Astrocyte (in vitro differentiated cells and primary cell): ENCODE measurements at regions not wholly inside any gene's neighbourhood (a gene's known extent, or its start where the extent isn't known, plus 50 kb on each side); places are given as distances from the start of the nearest gene placed in this dataset.

Experiments used
- DNase-seq: peaks from one replicate; pipeline ENCODE4 v3.0.0-alpha.2; 2010; ENCODE audit warnings: low read depth
- FAIRE-seq: peaks from 2 replicates; lab custom pipeline; 2011; peaks lifted over from hg19 to GRCh38; lab: Jason Lieb, UNC
- H2AFZ ChIP-seq: 2 replicates; pipeline ENCODE4 v1.6.0; 2012; ENCODE audit warnings: low read depth, low read length, inconsistent platforms
- H3K27ac ChIP-seq: 2 replicates; pipeline ENCODE4 v1.5.1; 2011; ENCODE audit warnings: low read depth, low read length, inconsistent platforms
- H3K27me3 ChIP-seq: 2 replicates; pipeline ENCODE4 v1.6.0; 2011; ENCODE audit warnings: low read length, inconsistent platforms; ENCODE audit not compliant: insufficient read depth
- H3K36me3 ChIP-seq: 2 replicates; pipeline ENCODE4 v1.5.1; 2011; ENCODE audit warnings: low read length, inconsistent platforms; ENCODE audit not compliant: insufficient read depth
- H3K4me1 ChIP-seq: 2 replicates; pipeline ENCODE4 v1.5.1; 2011; ENCODE audit warnings: low read length, inconsistent platforms; ENCODE audit not compliant: insufficient read depth
- H3K4me2 ChIP-seq: 2 replicates; pipeline ENCODE4 v1.6.0; 2012; ENCODE audit warnings: low read length, inconsistent platforms
- H3K4me3 ChIP-seq: 2 replicates; pipeline ENCODE4 v1.5.1; 2011; ENCODE audit warnings: low read depth, mild to moderate bottlenecking, low read length, inconsistent platforms; ENCODE audit not compliant: insufficient read depth
- H3K79me2 ChIP-seq: 2 replicates; pipeline ENCODE4 v1.6.0; 2012; ENCODE audit warnings: mild to moderate bottlenecking, low read length, inconsistent platforms; ENCODE audit not compliant: insufficient read depth
- H3K9ac ChIP-seq: 2 replicates; pipeline ENCODE4 v1.6.0; 2012; ENCODE audit warnings: mild to moderate bottlenecking, low read length, inconsistent platforms
- H3K9me3 ChIP-seq: 2 replicates; pipeline ENCODE4 v1.5.1; 2012; ENCODE audit warnings: low read depth, mild to moderate bottlenecking, low read length, inconsistent platforms; ENCODE audit not compliant: insufficient read depth
- H4K20me1 ChIP-seq: 2 replicates; pipeline ENCODE4 v1.6.0; 2012; ENCODE audit warnings: low read length, inconsistent platforms; ENCODE audit not compliant: insufficient read depth
- H3K27ac Mint-ChIP-seq: one replicate; pipeline ENCODE4 v1.8.0; 2021; ENCODE audit warnings: mild to moderate bottlenecking, mixed read lengths; ENCODE audit not compliant: unreplicated experiment
- H3K27me3 Mint-ChIP-seq: one replicate; pipeline ENCODE4 v1.8.0; 2021; ENCODE audit warnings: low read depth, mixed read lengths; ENCODE audit not compliant: unreplicated experiment
- H3K36me3 Mint-ChIP-seq: one replicate; pipeline ENCODE4 v1.8.0; 2021; ENCODE audit warnings: low read depth, mixed read lengths; ENCODE audit not compliant: unreplicated experiment
- H3K4me1 Mint-ChIP-seq: one replicate; pipeline ENCODE4 v1.8.0; 2021; ENCODE audit warnings: low read depth, mixed read lengths; ENCODE audit not compliant: unreplicated experiment
- H3K4me3 Mint-ChIP-seq: one replicate; pipeline ENCODE4 v1.8.0; 2021; ENCODE audit warnings: mild to moderate bottlenecking, moderate library complexity, mixed read lengths; ENCODE audit not compliant: unreplicated experiment
- H3K9me3 Mint-ChIP-seq: one replicate; pipeline ENCODE4 v1.8.0; 2021; ENCODE audit warnings: mild to moderate bottlenecking, mixed read lengths; ENCODE audit not compliant: unreplicated experiment
- EZH2 ChIP-seq: IDR thresholded peaks from 2 replicates; pipeline ENCODE4 v1.6.1; 2012; ENCODE audit warnings: mild to moderate bottlenecking, low read length, inconsistent platforms; ENCODE audit not compliant: insufficient read depth
- TF ChIP-seq, protein P1 (sequence below): IDR thresholded peaks from 2 replicates; pipeline ENCODE4 v1.5.1; 2011; ENCODE audit warnings: low read depth, mild to moderate bottlenecking, inconsistent platforms, low read length, moderate library complexity; ENCODE audit not compliant: insufficient read depth

- H3K9ac ChIP-seq: no peak overlapping the region
- no peaks in the 10 kb centered on the region for H4K20me1 ChIP-seq
- DNase-seq: no peak
- H3K36me3 ChIP-seq: no peaks in the 10 kb centered on the region
- H3K9me3 ChIP-seq: peaks cover 13% of the 10 kb centered on the region
- H3K4me1 ChIP-seq: peaks cover under 1% of the 10 kb centered on the region
- H3K27ac ChIP-seq: no peak overlapping the region
- H3K4me3 ChIP-seq: no peak overlapping the region
- H3K79me2 ChIP-seq: no peaks in the 10 kb centered on the region
- H3K27ac Mint-ChIP-seq: no peak overlapping the region
- H3K4me2 ChIP-seq: no peak overlapping the region
- H3K9me3 Mint-ChIP-seq: peaks cover 3% of the 10 kb centered on the region
- TF ChIP-seq, protein P1, sequence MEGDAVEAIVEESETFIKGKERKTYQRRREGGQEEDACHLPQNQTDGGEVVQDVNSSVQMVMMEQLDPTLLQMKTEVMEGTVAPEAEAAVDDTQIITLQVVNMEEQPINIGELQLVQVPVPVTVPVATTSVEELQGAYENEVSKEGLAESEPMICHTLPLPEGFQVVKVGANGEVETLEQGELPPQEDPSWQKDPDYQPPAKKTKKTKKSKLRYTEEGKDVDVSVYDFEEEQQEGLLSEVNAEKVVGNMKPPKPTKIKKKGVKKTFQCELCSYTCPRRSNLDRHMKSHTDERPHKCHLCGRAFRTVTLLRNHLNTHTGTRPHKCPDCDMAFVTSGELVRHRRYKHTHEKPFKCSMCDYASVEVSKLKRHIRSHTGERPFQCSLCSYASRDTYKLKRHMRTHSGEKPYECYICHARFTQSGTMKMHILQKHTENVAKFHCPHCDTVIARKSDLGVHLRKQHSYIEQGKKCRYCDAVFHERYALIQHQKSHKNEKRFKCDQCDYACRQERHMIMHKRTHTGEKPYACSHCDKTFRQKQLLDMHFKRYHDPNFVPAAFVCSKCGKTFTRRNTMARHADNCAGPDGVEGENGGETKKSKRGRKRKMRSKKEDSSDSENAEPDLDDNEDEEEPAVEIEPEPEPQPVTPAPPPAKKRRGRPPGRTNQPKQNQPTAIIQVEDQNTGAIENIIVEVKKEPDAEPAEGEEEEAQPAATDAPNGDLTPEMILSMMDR: no peak
- TF ChIP-seq EZH2: no peak
- H3K4me3 Mint-ChIP-seq: no peak overlapping the region
- peaks cover 10% of the 10 kb centered on the region for H3K4me1 Mint-ChIP-seq
- H3K36me3 Mint-ChIP-seq: peaks cover 2% of the 10 kb centered on the region
- peaks cover 3% of the 10 kb centered on the region for H3K27me3 Mint-ChIP-seq
- no peak overlapping the region for H2AFZ ChIP-seq
- no peaks in the 10 kb centered on the region for H3K27me3 ChIP-seq
- no peak for FAIRE-seq
Observed at GRCh38 chr6:167652042-167652700, 174.5 kb upstream of the AFDN start.

- no peak overlapping the region for H3K27ac Mint-ChIP-seq
- peaks cover 5% of the 10 kb centered on the region for H3K4me1 Mint-ChIP-seq
- H3K9me3 Mint-ChIP-seq: peaks cover 3% of the 10 kb centered on the region
- FAIRE-seq (no peak), DNase-seq (no peak)
- no peaks in the 10 kb centered on the region for H3K4me1 ChIP-seq
- H3K27me3 Mint-ChIP-seq: peaks cover 3% of the 10 kb centered on the region
- no peak overlapping the region for H2AFZ ChIP-seq
- H3K4me3 ChIP-seq: no peak overlapping the region
- H4K20me1 ChIP-seq: no peaks in the 10 kb centered on the region
- no peak overlapping the region for H3K27ac ChIP-seq
- no peaks in the 10 kb centered on the region for H3K27me3 ChIP-seq
- no peak overlapping the region for H3K4me2 ChIP-seq
- no peak overlapping the region for H3K4me3 Mint-ChIP-seq
- H3K36me3 ChIP-seq: no peaks in the 10 kb centered on the region
- no peak overlapping the region for H3K9ac ChIP-seq
- H3K36me3 Mint-ChIP-seq: peaks cover 2% of the 10 kb centered on the region
- H3K79me2 ChIP-seq: no peaks in the 10 kb centered on the region
- H3K9me3 ChIP-seq: peaks cover 13% of the 10 kb centered on the region
- TF ChIP-seq, protein P1: no peak
- TF ChIP-seq EZH2: no peak
Observed at GRCh38 chr6:167652701-167653095, 174.0 kb upstream of the AFDN start.

DNA sequence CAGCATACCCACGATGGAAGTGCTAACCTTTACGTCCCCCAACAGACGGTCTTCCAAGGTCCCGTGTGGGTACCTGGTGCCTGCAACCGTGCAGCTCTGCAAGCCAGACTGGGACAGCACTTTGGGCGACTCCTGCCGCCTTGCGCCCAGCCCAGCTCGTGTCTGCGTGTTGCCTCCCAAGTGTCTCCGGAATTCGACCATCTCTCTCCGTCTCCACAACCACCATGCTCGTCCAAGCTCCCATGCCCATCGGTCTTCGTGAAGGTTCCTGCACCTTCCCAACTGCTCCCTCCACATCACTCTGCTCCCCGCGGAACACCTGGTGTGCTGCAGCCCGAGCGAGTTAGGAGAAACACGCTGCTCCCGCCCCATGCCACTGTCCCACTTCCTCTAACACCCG is 173.2 kb upstream of the AFDN start:
- H3K9me3 Mint-ChIP-seq: peaks cover 7% of the 10 kb centered on the region

More for the DNA sequence above, 173.2 kb upstream of the AFDN start:
- H3K36me3 Mint-ChIP-seq: peaks cover 2% of the 10 kb centered on the region
- DNase-seq (no peak), FAIRE-seq (no peak)
- no peaks in the 10 kb centered on the region for H3K4me1 ChIP-seq
- H3K9ac ChIP-seq: no peak overlapping the region
- no peak overlapping the region for H3K27ac ChIP-seq
- H3K27me3 Mint-ChIP-seq: peaks cover 3% of the 10 kb centered on the region
- no peaks in the 10 kb centered on the region for H3K79me2 ChIP-seq
- H3K27ac Mint-ChIP-seq: no peak overlapping the region
- H3K4me2 ChIP-seq: no peak overlapping the region
- H3K4me3 ChIP-seq: no peak overlapping the region
- H4K20me1 ChIP-seq: no peaks in the 10 kb centered on the region
- no peak overlapping the region for H3K4me3 Mint-ChIP-seq
- TF ChIP-seq, protein P1: no peak
- TF ChIP-seq EZH2: no peak
- no peaks in the 10 kb centered on the region for H3K36me3 ChIP-seq
- peaks cover 13% of the 10 kb centered on the region for H3K9me3 ChIP-seq
- no peak overlapping the region for H2AFZ ChIP-seq
- H3K4me1 Mint-ChIP-seq: peaks cover 3% of the 10 kb centered on the region
- no peaks in the 10 kb centered on the region for H3K27me3 ChIP-seq
